MM.1S (cell line): ENCODE measurements at regions not wholly inside any gene's neighbourhood (a gene's known extent, or its start where the extent isn't known, plus 50 kb on each side); places are given as distances from the start of the nearest gene placed in this dataset.

Source experiments
- CTCF ChIP-seq: fragments of 300-600 bp; sonication (generic); IDR thresholded peaks from 2 replicates; pipeline ENCODE4 v1.5.1; 2016; ENCODE audit warnings: antibody characterized with exemption, low read length, mixed read lengths
- EZH2 ChIP-seq: fragments of 300-600 bp; sonication (generic); optimal IDR thresholded peaks from 2 replicates; pipeline ENCODE3; 2017; ENCODE audit warnings: low read depth, mild to moderate bottlenecking, antibody characterized with exemption, low read length, mixed read lengths

- TF ChIP-seq CTCF: no peak
- no peak for TF ChIP-seq EZH2
Observed at GRCh38 chr13:46489586-46490023, 63.4 kb upstream of the LRCH1 start.
